H1 (cell line): ENCODE measurements at regions not wholly inside any gene's neighbourhood (a gene's known extent, or its start where the extent isn't known, plus 50 kb on each side); places are given as distances from the start of the nearest gene placed in this dataset.

ENCODE experiments used
- CTCF ChIA-PET: fragments of 300-600 bp; sonication (Branson Sonifier 250); formaldehyde crosslinking; loops from one replicate; lab custom pipeline; 2021; ENCODE audit not compliant: partially characterized antibody; lab: Charles Lee
- POLR2A ChIA-PET: fragments of 300-600 bp; sonication (Branson Sonifier 250); formaldehyde crosslinking; loops from one replicate; lab custom pipeline; 2021; ENCODE audit warnings: inconsistent platforms; ENCODE audit not compliant: partially characterized antibody; lab: Charles Lee
- DNase-seq, 2 experiments: peaks; one replicate each; pipeline versions ENCODE4 v3.0.0 to v3.0.0-alpha.2; 2010 to 2022; ENCODE audit warnings: low spot score in 2 of 2, low read depth in 1 of 2, mixed read lengths in 1 of 2
- FAIRE-seq: peaks from 2 replicates; lab custom pipeline; 2011; peaks lifted over from hg19 to GRCh38; lab: Jason Lieb, UNC
- H2AFZ ChIP-seq: 2 replicates; pipeline ENCODE4 v1.8.1; 2012; ENCODE audit warnings: low read length, inconsistent platforms
- H2AK5ac ChIP-seq: 2 replicates; pipeline ENCODE4 v1.6.1; 2013; ENCODE audit warnings: low read depth, low read length
- H2BK120ac ChIP-seq: replicated peaks from 2 replicates; pipeline ENCODE3; 2013; ENCODE audit warnings: low read depth, low read length, inconsistent platforms
- H2BK12ac ChIP-seq: 2 replicates; pipeline ENCODE4 v1.6.1; 2013; ENCODE audit warnings: low read depth, low read length
- H2BK15ac ChIP-seq: 2 replicates; pipeline ENCODE4 v1.6.1; 2013; ENCODE audit warnings: low read length
- H2BK20ac ChIP-seq: 2 replicates; pipeline ENCODE4 v1.6.1; 2013; ENCODE audit warnings: low read length
- H2BK5ac ChIP-seq: 2 replicates; pipeline ENCODE4 v1.6.1; 2013; ENCODE audit warnings: low read depth, low read length
- H3K14ac ChIP-seq: 2 replicates; pipeline ENCODE4 v1.6.1; 2013; ENCODE audit warnings: inconsistent platforms; ENCODE audit not compliant: insufficient read length
- H3K18ac ChIP-seq: 2 replicates; pipeline ENCODE4 v1.6.1; 2013; ENCODE audit warnings: low read length; ENCODE audit errors: extremely low read depth
- H3K23ac ChIP-seq: 2 replicates; pipeline ENCODE4 v1.6.1; 2013; ENCODE audit warnings: inconsistent platforms; ENCODE audit not compliant: insufficient read length
- H3K23me2 ChIP-seq: 2 replicates; pipeline ENCODE4 v1.6.1; 2013; ENCODE audit warnings: low read depth, low read length
- H3K27ac ChIP-seq: 2 replicates; pipeline ENCODE4 v1.6.1; 2011; ENCODE audit warnings: low read depth, low read length, inconsistent platforms
- H3K27me3 ChIP-seq, 4 experiments: replicated peaks in 1 of 4; 1 replicate in 1 of 4; 2 replicates in 3 of 4; pipeline versions ENCODE4 v1.6.1 to v1.8.1; 2011 to 2013; ENCODE audit warnings: low read length in 3 of 4, mild to moderate bottlenecking in 3 of 4, inconsistent platforms in 2 of 4, mixed read lengths in 2 of 4, moderate library complexity in 1 of 4; ENCODE audit not compliant: control insufficient read depth in 3 of 4, insufficient read depth in 3 of 4; ENCODE audit errors: extremely low read depth in 1 of 4
- H3K36me3 ChIP-seq, 4 experiments: 2 replicates each; pipeline versions ENCODE4 v1.6.1 to v1.8.1; 2011 to 2013; ENCODE audit warnings: mild to moderate bottlenecking in 4 of 4, low read length in 3 of 4, moderate library complexity in 2 of 4, control low read depth in 1 of 4, inconsistent platforms in 1 of 4; ENCODE audit not compliant: insufficient read depth in 4 of 4, control insufficient read depth in 2 of 4
- H3K4ac ChIP-seq: replicated peaks from 2 replicates; pipeline ENCODE3; 2013; ENCODE audit warnings: low read length, low read depth, mixed read lengths, inconsistent platforms; ENCODE audit not compliant: insufficient read length
- H3K4me1 ChIP-seq, 4 experiments: replicated peaks in 1 of 4; 1 replicate in 1 of 4; 2 replicates in 3 of 4; pipeline versions ENCODE4 v1.6.1 to v1.8.1; 2011 to 2013; ENCODE audit warnings: low read length in 3 of 4, inconsistent platforms in 2 of 4, mixed read lengths in 1 of 4; ENCODE audit not compliant: insufficient read depth in 4 of 4, control insufficient read depth in 3 of 4
- H3K4me2 ChIP-seq, 2 experiments: 2 replicates each; pipeline versions ENCODE4 v1.6.1 to v1.8.1; 2011 to 2013; ENCODE audit warnings: low read depth in 2 of 2, low read length in 2 of 2, control low read depth in 1 of 2, inconsistent platforms in 1 of 2, mild to moderate bottlenecking in 1 of 2; ENCODE audit not compliant: insufficient read depth in 1 of 2
- H3K4me3 ChIP-seq, 4 experiments: fragments of 200-600, 300-600 bp in 1 of 4; sonication (generic), shearing (Covaris generic), sonication (Bioruptor Twin) in 1 of 4; 2 replicates each; pipeline versions ENCODE4 v1.5.1 to v1.8.1; 2011 to 2016; ENCODE audit warnings: low read length in 4 of 4, low read depth in 3 of 4, control low read depth in 2 of 4, inconsistent platforms in 2 of 4, mild to moderate bottlenecking in 2 of 4, mixed read lengths in 1 of 4, moderate library complexity in 1 of 4; ENCODE audit not compliant: insufficient read depth in 2 of 4; ENCODE audit errors: extremely low read depth in 1 of 4
- H3K56ac ChIP-seq: replicated peaks from 2 replicates; pipeline ENCODE3; 2013; ENCODE audit warnings: low read depth, mild to moderate bottlenecking, mixed read lengths, low read length, inconsistent platforms; ENCODE audit not compliant: insufficient read length
- H3K79me1 ChIP-seq: 2 replicates; pipeline ENCODE4 v1.6.1; 2013; ENCODE audit warnings: low read depth, low read length, control low read depth
- H3K79me2 ChIP-seq, 2 experiments: 2 replicates each; pipeline versions ENCODE4 v1.6.1 to v1.8.1; 2012 to 2013; ENCODE audit warnings: low read length in 2 of 2, mild to moderate bottlenecking in 2 of 2, inconsistent platforms in 1 of 2; ENCODE audit not compliant: insufficient read depth in 2 of 2, control insufficient read depth in 1 of 2
- H3K9ac ChIP-seq, 4 experiments: replicated peaks in 1 of 4; 1 replicate in 1 of 4; 2 replicates in 3 of 4; pipeline versions ENCODE4 v1.6.1 to v1.8.1; 2011 to 2013; ENCODE audit warnings: low read depth in 3 of 4, low read length in 3 of 4, control low read depth in 2 of 4, mild to moderate bottlenecking in 2 of 4, moderate library complexity in 2 of 4, inconsistent platforms in 1 of 4; ENCODE audit errors: extremely low read depth in 1 of 4
- H3K9me3 ChIP-seq, 2 experiments: 2 replicates each; pipeline versions ENCODE4 v1.6.1 to v1.8.1; 2012 to 2013; ENCODE audit warnings: mild to moderate bottlenecking in 2 of 2, moderate library complexity in 2 of 2, control low read depth in 1 of 2, inconsistent platforms in 1 of 2, low read depth in 1 of 2, low read length in 1 of 2, mixed read lengths in 1 of 2; ENCODE audit not compliant: insufficient read depth in 2 of 2
- H4K20me1 ChIP-seq, 2 experiments: replicated peaks in 1 of 2; 2 replicates each; pipeline versions ENCODE3 to v1.8.1; 2011 to 2013; ENCODE audit warnings: inconsistent platforms in 2 of 2, low read length in 2 of 2, mild to moderate bottlenecking in 1 of 2; ENCODE audit not compliant: insufficient read depth in 2 of 2, control insufficient read depth in 1 of 2
- H4K5ac ChIP-seq: 2 replicates; pipeline ENCODE4 v1.6.1; 2013; ENCODE audit warnings: low read length, low read depth, mixed read lengths, inconsistent platforms; ENCODE audit not compliant: insufficient read length
- H4K8ac ChIP-seq: 2 replicates; pipeline ENCODE4 v1.8.0; 2013; ENCODE audit warnings: mild to moderate bottlenecking, moderate library complexity, low read length, inconsistent platforms; ENCODE audit not compliant: insufficient read depth; ENCODE audit errors: extremely low read depth
- H4K91ac ChIP-seq: replicated peaks from 2 replicates; pipeline ENCODE3; 2013; ENCODE audit warnings: low read length, mixed read lengths, inconsistent platforms; ENCODE audit not compliant: insufficient read length
- ATF2 ChIP-seq: IDR thresholded peaks from 2 replicates; pipeline ENCODE4 v1.6.1; 2012; ENCODE audit warnings: low read length, inconsistent platforms
- BACH1 ChIP-seq: IDR thresholded peaks from 2 replicates; pipeline ENCODE4 v1.6.1; 2012; ENCODE audit warnings: low read length, improper control_type of control experiment
- BRCA1 ChIP-seq: IDR thresholded peaks from 2 replicates; pipeline ENCODE4 v1.6.1; 2012; ENCODE audit warnings: low read depth, low read length, improper control_type of control experiment
- NANOG ChIP-seq: IDR thresholded peaks from 2 replicates; pipeline ENCODE4 v1.6.1; 2011; ENCODE audit warnings: low read length, low read depth, mild to moderate bottlenecking, inconsistent platforms; ENCODE audit not compliant: insufficient read depth, poor library complexity, severe bottlenecking
- POLR2AphosphoS5 ChIP-seq: IDR thresholded peaks from 2 replicates; pipeline ENCODE4 v1.6.1; 2011; ENCODE audit warnings: low read depth, low read length
- RAD21 ChIP-seq, 2 experiments: IDR thresholded peaks in 1 of 2; conservative IDR thresholded peaks in 1 of 2; 2 replicates each; pipeline ENCODE4 v1.6.1; 2011; ENCODE audit warnings: low read depth in 2 of 2, low read length in 2 of 2, improper control_type of control experiment in 1 of 2, inconsistent platforms in 1 of 2, mild to moderate bottlenecking in 1 of 2, moderate library complexity in 1 of 2
- SP1 ChIP-seq: IDR thresholded peaks from 2 replicates; pipeline ENCODE4 v1.6.1; 2011; ENCODE audit warnings: low read depth, low read length
- SP4 ChIP-seq: IDR thresholded peaks from 2 replicates; pipeline ENCODE4 v1.6.1; 2012; ENCODE audit warnings: low read length, inconsistent platforms
- TBP ChIP-seq: IDR thresholded peaks from 2 replicates; pipeline ENCODE4 v1.6.1; 2011; ENCODE audit warnings: low read depth, low read length, improper control_type of control experiment
- YY1 ChIP-seq: IDR thresholded peaks from 2 replicates; pipeline ENCODE4 v1.6.1; 2011; ENCODE audit warnings: low read depth, mild to moderate bottlenecking, low read length
- WGBS, 2 experiments: shearing (Covaris generic) in 1 of 2; methylation state at CpG; one replicate each; pipeline versions ENCODE4 v1.1.6 to v1.1.7; 2013 to 2015; ENCODE audit warnings: low lambda C conversion rate in 2 of 2, mixed read lengths in 2 of 2, inconsistent platforms in 1 of 2, low coverage in 1 of 2, missing lambda C conversion rate in 1 of 2; ENCODE audit not compliant: insufficient replicate concordance in 2 of 2, insufficient coverage in 1 of 2, insufficient read length in 1 of 2; ENCODE audit errors: extremely low coverage in 1 of 2, missing lambda C conversion rate in 1 of 2; 5-methylcytosine and 5-hydroxymethylcytosine counted together
- TF ChIP-seq, protein P1 (sequence below), 3 experiments: IDR thresholded peaks; 1 replicate in 2 of 3; 2 replicates in 1 of 3; pipeline versions ENCODE4 v1.5.1 to v1.6.1; 2011; ENCODE audit warnings: low read length in 3 of 3, mild to moderate bottlenecking in 3 of 3, inconsistent platforms in 2 of 3, low read depth in 1 of 3, moderate library complexity in 1 of 3; ENCODE audit not compliant: insufficient read depth in 1 of 3; ENCODE audit errors: control extremely low read depth in 1 of 3

- peaks cover 0 to 9% (median 3%) of the 10 kb centered on the region in 4 experiments; a peak in 5 of 7 replicates for H3K4me1 ChIP-seq
- no peak overlapping the region for H2BK120ac ChIP-seq
- no peaks in the 10 kb centered on the region for H3K79me1 ChIP-seq
- H3K4ac ChIP-seq, result no peak overlapping the region
- H4K20me1 ChIP-seq, result no peaks in the 10 kb centered on the region
- no peak overlapping the region for H3K27ac ChIP-seq
- H2BK15ac ChIP-seq, result no peak overlapping the region
- H3K9ac ChIP-seq, result no peak overlapping the region
- H4K8ac ChIP-seq, result no peak overlapping the region
- H3K4me2 ChIP-seq, result no peak overlapping the region
- ChIA-PET POLR2A (no interaction called here), CTCF (interaction anchor here (0.9 to 1.4 kb wide), 5 partner anchors 13 to 257 kb away, joined by 3 to 6 read pairs (median 4); partner anchors contain the start of gene SNX18)
- no peaks in the 10 kb centered on the region for H3K27me3 ChIP-seq
- H3K56ac ChIP-seq, result no peak overlapping the region
- H2AFZ ChIP-seq, result no peak overlapping the region
- 77% methylated on average over 2 of the region's 2 CpGs; no CpG with 5 or more reads in 1 of the 2 experiments for WGBS, 2 experiments
- H3K14ac ChIP-seq, result no peak overlapping the region
- FAIRE-seq (no peak), DNase-seq (no peak)
- no peak overlapping the region for H3K4me3 ChIP-seq
- H2BK5ac ChIP-seq, result no peak overlapping the region
- H2AK5ac ChIP-seq, result no peak overlapping the region
- no peaks in the 10 kb centered on the region for H3K36me3 ChIP-seq
- no peak overlapping the region for H3K23ac ChIP-seq
- H3K23me2 ChIP-seq, result no peaks in the 10 kb centered on the region
- H4K5ac ChIP-seq, result no peak overlapping the region
- no peak overlapping the region; the same call in 1 of the 2 replicates for H2BK12ac ChIP-seq
- H3K9me3 ChIP-seq, result no peaks in the 10 kb centered on the region
- H3K18ac ChIP-seq, result no peak overlapping the region
- no peak overlapping the region for H2BK20ac ChIP-seq
- no peak overlapping the region for H4K91ac ChIP-seq
- H3K79me2 ChIP-seq, result no peaks in the 10 kb centered on the region
- TF ChIP-seq TBP (no peak), BACH1 (no peak), ATF2 (no peak), BRCA1 (no peak), YY1 (no peak), SP4 (no peak), POLR2AphosphoS5 (no peak), SP1 (no peak), NANOG (no peak), RAD21 (IDR thresholded peaks at IDR 0.05 in 1 of 2, conservative IDR thresholded peaks at IDR 0.05 in 1 of 2; ENCODE audit: low read depth in 2 of 2, low read length in 2 of 2) (no peak)
- TF ChIP-seq, protein P1, sequence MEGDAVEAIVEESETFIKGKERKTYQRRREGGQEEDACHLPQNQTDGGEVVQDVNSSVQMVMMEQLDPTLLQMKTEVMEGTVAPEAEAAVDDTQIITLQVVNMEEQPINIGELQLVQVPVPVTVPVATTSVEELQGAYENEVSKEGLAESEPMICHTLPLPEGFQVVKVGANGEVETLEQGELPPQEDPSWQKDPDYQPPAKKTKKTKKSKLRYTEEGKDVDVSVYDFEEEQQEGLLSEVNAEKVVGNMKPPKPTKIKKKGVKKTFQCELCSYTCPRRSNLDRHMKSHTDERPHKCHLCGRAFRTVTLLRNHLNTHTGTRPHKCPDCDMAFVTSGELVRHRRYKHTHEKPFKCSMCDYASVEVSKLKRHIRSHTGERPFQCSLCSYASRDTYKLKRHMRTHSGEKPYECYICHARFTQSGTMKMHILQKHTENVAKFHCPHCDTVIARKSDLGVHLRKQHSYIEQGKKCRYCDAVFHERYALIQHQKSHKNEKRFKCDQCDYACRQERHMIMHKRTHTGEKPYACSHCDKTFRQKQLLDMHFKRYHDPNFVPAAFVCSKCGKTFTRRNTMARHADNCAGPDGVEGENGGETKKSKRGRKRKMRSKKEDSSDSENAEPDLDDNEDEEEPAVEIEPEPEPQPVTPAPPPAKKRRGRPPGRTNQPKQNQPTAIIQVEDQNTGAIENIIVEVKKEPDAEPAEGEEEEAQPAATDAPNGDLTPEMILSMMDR (IDR thresholded peaks at IDR 0.05; ENCODE audit: control extremely low read depth in 1 of 3, insufficient read depth in 1 of 3, low read depth in 1 of 3, low read length in 3 of 3), result no peak
Observed at GRCh38 chr5:54703133-54703532, 185.6 kb downstream of the SNX18 start.
